ENCODE measurements at regions not wholly inside any gene's neighbourhood (a gene's known extent, or its start where the extent isn't known, plus 50 kb on each side); places are given as distances from the start of the nearest gene placed in this dataset.

DNA sequence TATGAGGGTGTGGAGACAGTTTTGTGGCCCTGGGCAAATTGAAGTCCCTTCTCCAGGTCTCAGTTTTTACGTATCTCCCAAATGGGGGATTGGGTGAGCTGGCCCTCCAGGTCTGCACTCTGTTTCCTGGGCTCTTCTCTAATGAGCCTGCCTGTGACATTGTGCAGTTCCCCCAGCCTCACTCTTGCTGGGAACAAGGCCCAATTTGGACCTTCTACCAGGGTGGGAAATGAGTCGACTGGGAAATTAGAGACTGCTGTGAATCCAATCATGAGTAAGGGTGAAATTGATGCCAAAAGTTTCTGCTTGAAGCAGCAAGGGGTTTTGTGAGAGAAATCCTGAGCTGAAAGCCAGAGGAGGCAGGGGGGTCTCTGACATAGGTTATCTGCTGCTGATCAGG lies 71.5 kb upstream of the KSR1 start:
- DNase-seq (no peak), ATAC-seq (no peak), FAIRE-seq (no peak)
- Histone ChIP-seq H3K36me3 (no peaks in the 10 kb centered on the region), H3K4me1 (peaks cover 0 to 10% (median 6%) of the 10 kb centered on the region in 3 donors), H3K27ac (no peak overlapping the region), H3K4me3 (no peak overlapping the region), H3K27me3 (no peaks in the 10 kb centered on the region), H3K9me3 (no peaks in the 10 kb centered on the region)
- 85 to 91% methylated on average over 2 of the region's 2 CpGs for WGBS, 2 donors
- TF ChIP-seq, protein P1, sequence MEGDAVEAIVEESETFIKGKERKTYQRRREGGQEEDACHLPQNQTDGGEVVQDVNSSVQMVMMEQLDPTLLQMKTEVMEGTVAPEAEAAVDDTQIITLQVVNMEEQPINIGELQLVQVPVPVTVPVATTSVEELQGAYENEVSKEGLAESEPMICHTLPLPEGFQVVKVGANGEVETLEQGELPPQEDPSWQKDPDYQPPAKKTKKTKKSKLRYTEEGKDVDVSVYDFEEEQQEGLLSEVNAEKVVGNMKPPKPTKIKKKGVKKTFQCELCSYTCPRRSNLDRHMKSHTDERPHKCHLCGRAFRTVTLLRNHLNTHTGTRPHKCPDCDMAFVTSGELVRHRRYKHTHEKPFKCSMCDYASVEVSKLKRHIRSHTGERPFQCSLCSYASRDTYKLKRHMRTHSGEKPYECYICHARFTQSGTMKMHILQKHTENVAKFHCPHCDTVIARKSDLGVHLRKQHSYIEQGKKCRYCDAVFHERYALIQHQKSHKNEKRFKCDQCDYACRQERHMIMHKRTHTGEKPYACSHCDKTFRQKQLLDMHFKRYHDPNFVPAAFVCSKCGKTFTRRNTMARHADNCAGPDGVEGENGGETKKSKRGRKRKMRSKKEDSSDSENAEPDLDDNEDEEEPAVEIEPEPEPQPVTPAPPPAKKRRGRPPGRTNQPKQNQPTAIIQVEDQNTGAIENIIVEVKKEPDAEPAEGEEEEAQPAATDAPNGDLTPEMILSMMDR (IDR thresholded peaks at IDR 0.05): no peak
- intact Hi-C loops (cut with DNase I): no loop called here

- FAIRE-seq (no peak), ATAC-seq (no peak), DNase-seq (no peak)
- Histone ChIP-seq H3K36me3 (no peaks in the 10 kb centered on the region), H3K27me3 (no peaks in the 10 kb centered on the region), H3K9me3 (no peaks in the 10 kb centered on the region), H3K4me3 (no peak overlapping the region), H3K4me1 (peaks cover 0 to 5% (median 2%) of the 10 kb centered on the region in 3 donors), H3K27ac (no peak overlapping the region)
- TF ChIP-seq, protein P1 (IDR thresholded peaks at IDR 0.05): no peak
- 82 to 92% methylated on average over 1 of the region's 1 CpG for WGBS, 2 donors
- intact Hi-C loops (cut with DNase I): no loop called here
Measured at GRCh38 chr17:27385626-27386025, 70.6 kb upstream of the KSR1 start.

DNA sequence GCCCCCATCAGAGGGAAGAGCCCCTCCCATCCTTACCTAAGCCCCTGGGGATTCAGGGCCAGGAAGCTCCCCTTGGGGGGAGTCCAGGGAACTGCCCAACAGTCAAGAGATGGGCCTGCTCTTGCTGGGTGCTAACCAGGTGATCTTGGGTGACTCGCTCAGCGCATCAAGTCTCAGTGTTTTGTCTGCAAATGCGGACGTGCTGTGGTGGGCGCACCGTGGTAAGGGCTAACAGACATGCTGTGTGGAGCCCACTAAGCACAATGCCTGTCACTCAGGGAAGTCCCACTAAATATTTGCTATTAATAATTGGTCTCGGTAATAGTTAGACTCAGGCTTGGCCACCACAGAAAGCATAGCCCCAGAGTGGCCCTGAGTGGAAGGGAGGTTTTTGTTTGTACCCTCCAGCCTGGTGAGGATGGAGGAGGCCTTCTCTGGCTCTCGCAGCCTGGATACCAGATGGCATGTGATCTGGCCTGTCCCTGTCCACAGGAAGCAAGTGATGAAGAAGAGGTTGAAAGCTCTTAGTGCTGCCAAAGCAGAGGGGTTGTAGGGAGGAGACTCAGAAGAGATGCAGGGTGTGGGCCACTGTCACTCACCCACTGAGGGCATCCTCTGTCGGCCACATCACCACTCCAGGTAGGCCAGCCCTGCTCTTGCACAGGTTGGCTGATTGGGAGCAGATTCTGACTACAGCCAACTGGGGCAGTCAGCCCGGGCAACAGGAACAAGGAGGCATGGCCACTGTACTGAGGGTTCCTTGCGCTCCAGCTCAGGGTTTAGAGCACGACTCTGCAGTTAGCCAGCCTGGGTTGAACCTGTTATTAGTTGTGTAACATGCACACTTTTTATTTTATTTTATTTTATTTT lies 69.8 kb upstream of the KSR1 start:
- Histone ChIP-seq H3K4me1 (peaks cover 0 to 4% (median 0%) of the 10 kb centered on the region in 3 donors), H3K27me3 (no peaks in the 10 kb centered on the region), H3K9me3 (no peaks in the 10 kb centered on the region), H3K4me3 (no peak overlapping the region), H3K36me3 (no peaks in the 10 kb centered on the region), H3K27ac (no peak overlapping the region)
- TF ChIP-seq, protein P1 (IDR thresholded peaks at IDR 0.05): no peak
- ATAC-seq (no peak), DNase-seq (no peak), FAIRE-seq (no peak)
- 91 to 95% methylated on average over 12 of the region's 12 CpGs for WGBS, 2 donors
- intact Hi-C loops (cut with DNase I): no loop called here

GRCh38 chr17:27389542-27390140 lies 66.6 kb upstream of the KSR1 start:
- intact Hi-C loops (cut with DNase I): no loop called here
- H3K9me3 ChIP-seq: no peaks in the 10 kb centered on the region
- TF ChIP-seq, protein P1 (IDR thresholded peaks at IDR 0.05): no peak
- no peaks in the 10 kb centered on the region for H3K27me3 ChIP-seq
- no peak overlapping the region for H3K4me3 ChIP-seq
- FAIRE-seq (no peak), ATAC-seq (no peak), DNase-seq (no peak)
- WGBS, 2 donors: 86 to 93% methylated on average over 4 of the region's 4 CpGs
- no peaks in the 10 kb centered on the region for H3K4me1 ChIP-seq
- no peak overlapping the region for H3K27ac ChIP-seq
- H3K36me3 ChIP-seq: no peaks in the 10 kb centered on the region

- no peak for DNase-seq
- no peak for FAIRE-seq
- no peak for ATAC-seq
- Histone ChIP-seq H3K36me3 (no peaks in the 10 kb centered on the region), H3K27ac (no peak overlapping the region), H3K27me3 (no peaks in the 10 kb centered on the region), H3K4me1 (no peaks in the 10 kb centered on the region), H3K4me3 (no peak overlapping the region), H3K9me3 (no peaks in the 10 kb centered on the region)
- TF ChIP-seq, protein P1 (IDR thresholded peaks at IDR 0.05): no peak
- WGBS, 2 donors: 86 to 90% methylated on average over 8 of the region's 8 CpGs
- intact Hi-C loops (cut with DNase I): no loop called here
Measured at GRCh38 chr17:27390540-27390939, 65.7 kb upstream of the KSR1 start.

All from pancreas (tissue), 10 donors.